Renal pelvis (tissue), 1 donor: ENCODE measurements at regions not wholly inside any gene's neighbourhood (a gene's known extent, or its start where the extent isn't known, plus 50 kb on each side); places are given as distances from the start of the nearest gene placed in this dataset.

ENCODE experiments used
- DNase-seq: peaks from one replicate; pipeline ENCODE4 v3.0.0-alpha.2; 2013

DNA sequence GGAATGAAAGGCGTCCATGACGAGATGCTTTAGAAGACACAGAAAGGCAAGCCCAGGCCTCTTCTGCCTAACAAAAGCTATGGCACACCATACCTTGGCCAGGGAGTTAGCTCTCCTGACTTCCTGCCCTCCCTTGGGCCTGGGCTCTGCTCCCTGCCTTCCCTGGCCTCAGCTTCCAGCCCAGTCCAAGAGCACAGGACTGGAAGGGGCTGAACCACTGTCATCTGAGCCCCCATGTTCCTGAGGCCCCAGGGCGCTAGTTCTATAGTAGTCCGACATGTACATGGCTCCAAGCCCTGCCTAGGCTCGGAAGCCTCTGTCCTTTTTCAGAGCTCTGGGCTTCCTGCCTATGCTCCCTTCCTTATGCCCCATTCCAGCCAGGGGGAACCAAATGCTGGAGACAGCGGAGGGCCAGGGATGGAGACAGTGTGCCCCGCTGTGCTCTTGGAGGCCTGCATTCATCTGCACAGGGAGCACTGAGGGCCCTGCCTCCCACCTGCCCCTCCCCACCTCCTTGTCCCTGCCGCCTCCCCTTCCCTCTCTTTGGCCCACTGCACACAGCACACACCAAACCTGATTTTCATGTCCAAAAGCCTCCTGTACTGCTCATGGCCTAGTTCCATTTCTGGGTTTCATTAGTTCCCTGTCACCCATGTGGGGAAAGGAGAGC is 240.1 kb downstream of the RHOU start:
- no peak for DNase-seq

DNA sequence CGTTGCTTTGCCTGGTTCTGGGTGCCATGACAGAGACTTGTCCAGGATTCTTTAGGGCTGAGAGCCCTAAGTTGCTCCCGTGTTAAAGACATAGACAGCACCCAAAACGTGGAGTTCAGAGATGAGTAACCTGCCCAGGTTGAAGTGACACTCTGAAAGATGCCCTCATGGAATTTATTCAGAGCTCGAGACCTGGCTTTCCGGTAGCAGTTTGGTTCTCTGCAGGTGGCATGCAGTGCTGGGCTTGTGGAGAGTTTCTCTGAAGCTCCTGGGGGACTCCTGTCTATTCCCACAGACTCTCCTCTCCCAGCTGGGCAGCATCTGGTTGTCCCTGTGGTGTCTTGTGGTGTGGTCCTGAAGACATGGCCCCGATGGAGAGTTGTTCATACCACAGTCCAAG is 241.0 kb downstream of the RHOU start:
- no peak for DNase-seq

- DNase-seq: no peak
Observed at GRCh38 chr1:228977307-228977706, 242.0 kb downstream of the RHOU start.

GRCh38 chr1:228977741-228978140 is 242.5 kb downstream of the RHOU start:
- DNase-seq: no peak

DNA sequence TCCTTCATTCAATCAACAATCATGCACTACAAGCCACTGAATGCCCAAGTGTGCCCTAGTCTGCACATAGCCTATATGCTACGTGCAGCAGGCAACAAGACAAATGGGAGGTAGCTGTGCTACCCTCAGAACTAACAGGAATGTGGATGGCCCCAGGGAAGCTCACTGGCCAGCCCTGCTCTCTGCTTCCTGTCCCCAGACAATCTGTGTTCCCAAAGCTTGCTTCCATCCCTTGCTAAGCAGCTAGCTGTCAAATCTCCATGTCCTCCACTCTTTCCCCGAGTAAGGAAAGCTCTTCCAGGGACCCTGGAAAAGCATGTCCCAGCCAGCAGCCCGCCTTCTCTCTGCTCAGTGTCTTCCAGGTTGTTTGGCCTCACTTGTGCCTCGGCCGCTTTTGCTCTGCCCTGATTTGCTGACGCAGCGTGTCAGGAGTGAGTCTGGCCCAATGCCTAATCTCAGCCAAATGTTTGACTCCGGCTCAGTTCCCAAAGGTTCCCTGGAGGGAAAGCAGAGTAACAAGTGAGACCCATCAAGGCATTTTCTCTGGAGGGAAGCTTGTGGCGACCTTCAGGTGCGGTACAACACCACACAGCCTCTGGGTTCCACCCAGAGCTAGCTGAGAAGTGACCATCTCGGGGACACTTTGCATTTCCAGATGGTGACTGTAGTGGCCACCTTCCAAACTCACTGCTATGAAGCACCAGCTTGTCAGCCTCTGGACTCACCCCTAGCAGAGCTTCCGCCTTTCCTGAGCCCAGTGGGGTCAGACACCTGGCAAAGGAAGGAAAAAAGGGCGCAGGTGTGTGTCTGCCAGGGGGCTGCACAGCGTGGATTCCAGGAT is 243.4 kb downstream of the RHOU start:
- DNase-seq: no peak

- no peak for DNase-seq
Observed at GRCh38 chr1:228979325-228979699, 244.0 kb downstream of the RHOU start.

- no peak for DNase-seq
Observed at GRCh38 chr1:228979774-228980173, 244.5 kb downstream of the RHOU start.

- no peak for DNase-seq
Observed at GRCh38 chr1:228980232-228980937, 245.1 kb downstream of the RHOU start.

DNA sequence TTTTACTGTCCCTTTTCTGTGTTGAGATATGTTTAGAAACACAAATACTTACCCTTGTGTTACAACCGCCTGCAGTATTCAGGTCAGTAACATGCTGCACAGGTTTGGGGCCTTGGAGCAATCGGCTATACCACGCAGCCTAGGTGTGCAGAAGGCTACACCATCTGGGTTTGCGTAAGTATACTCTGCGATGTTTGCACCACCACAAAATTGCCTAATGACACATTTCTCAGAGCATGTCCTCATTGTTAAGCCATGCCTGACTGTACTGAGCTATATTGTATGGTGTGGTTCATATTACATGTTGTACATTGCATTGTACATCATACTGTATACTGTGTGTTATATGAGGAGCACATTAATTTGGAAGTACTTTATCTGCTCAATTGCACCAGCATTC is 247.4 kb downstream of the RHOU start:
- DNase-seq: no peak

DNA sequence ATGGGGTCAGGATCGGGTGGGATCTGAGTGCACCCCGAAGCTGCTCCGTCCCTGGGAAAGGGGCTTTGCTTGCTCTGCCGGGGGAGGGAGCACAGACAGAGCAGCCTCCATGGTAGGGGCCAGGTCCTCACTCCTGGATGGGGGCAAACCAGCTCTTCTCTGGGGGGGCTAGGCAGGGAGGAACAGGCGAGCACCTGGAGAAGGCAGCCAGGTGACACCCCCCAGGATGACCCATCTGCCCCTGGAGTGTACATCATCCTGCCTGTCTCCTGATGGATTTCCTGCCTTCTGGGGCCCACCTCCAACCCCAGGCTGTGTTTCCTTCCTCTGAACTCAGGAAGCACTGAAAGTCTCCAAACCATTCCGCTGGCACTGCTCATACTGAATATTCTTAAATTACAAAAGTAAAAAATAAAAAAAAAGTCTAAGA is 248.0 kb downstream of the RHOU start:
- no peak for DNase-seq

DNA sequence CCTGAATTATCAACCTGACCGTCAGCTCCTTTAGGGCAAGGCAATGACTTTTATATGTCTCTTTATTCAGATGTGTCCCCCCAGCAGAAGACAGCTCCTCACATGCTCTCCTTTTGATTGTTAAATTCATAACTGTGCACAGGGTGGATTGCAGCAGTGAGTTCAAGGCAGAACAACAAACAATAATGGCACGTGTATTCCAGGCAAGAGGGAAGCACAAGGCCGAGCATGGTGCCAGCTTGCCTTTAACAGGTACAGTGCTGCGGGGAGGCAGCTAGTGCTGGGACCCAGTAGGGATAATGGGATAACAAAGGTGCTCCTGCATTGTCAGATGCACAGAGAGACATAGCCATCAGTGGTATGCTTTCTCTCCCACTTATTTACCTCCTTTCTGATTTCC is 248.4 kb downstream of the RHOU start:
- no peak for DNase-seq

- DNase-seq: no peak
Observed at GRCh38 chr1:228984107-228984506, 248.8 kb downstream of the RHOU start.

- DNase-seq: no peak
Observed at GRCh38 chr1:228984646-228985631, 249.7 kb downstream of the RHOU start.

DNA sequence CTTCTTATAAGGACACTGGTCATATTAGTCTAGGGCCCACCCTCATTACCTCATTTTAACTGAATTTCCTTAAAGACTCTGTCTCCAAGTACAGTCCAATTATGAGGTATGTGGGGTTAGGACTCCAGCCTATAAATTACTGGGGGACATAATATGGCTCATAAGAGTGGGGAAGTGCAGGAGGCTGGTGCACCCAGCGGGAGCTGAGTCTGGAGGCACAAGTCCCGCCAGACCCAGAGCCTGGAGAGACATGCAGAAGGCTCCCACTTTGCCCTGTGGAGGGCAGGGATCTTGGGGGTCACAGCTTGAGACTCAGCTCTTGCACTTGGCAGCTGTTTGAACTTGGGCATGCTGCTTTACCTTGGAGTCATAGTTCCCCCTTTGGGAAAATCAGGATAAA is 250.4 kb downstream of the RHOU start:
- DNase-seq: no peak

DNA sequence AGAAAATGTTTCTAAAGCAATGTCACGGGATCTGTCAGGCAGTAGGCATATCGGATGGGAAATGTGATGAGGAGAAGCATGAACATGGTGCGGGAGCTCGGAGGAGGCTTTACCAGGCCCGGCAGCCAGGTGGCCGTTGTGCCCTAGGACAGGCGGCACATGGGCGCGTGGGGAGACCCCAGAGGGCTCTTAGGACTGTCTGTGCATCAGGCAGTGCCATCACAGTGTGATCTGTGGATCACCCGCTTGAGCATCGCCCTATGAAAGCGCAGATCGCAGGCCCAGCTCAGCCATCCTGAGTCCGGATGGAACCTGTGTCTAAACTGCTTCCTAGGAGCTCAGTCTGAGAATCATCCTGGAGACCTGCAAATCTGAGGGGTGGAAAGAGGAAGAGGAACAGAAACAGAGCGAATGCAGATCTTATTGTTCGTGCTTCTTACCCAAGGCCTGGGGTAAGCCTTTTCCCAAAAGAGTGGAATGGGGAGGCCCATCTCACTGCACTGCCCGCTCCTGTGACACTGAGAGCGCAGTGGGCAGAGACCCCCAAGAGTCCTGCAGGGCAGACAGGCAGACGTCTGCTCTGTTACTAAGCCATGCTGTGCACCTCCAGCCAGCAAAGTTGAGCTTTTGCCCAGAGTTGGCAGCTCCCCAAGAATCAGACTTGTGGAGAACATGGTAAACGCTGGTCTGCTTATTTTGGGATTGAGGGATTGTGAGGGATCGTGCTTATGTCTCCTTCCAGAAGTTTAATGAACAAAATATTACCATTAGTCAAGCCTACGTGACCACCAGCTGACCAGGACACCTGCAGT is 251.0 kb downstream of the RHOU start:
- no peak for DNase-seq

DNA sequence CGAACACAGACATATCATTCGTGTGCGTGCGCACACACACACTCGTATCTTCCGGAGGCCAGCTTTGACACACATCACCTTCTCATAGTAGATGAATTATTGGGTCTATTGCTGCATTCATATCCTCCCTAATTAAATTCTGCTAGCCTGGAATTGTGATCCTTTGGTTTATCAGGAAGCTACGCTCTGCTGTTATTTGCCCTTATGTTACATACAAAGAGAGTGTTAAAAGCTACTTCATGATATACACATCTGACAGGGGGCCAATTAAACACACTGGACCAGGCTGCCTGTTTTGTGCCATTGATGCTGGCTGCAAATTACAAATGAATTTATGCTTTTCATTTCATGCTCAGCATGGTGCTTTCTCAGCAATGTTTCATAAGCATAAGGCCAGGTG is 252.0 kb downstream of the RHOU start:
- DNase-seq: no peak

- DNase-seq: no peak
Observed at GRCh38 chr1:228987736-228988506, 252.6 kb downstream of the RHOU start.

DNA sequence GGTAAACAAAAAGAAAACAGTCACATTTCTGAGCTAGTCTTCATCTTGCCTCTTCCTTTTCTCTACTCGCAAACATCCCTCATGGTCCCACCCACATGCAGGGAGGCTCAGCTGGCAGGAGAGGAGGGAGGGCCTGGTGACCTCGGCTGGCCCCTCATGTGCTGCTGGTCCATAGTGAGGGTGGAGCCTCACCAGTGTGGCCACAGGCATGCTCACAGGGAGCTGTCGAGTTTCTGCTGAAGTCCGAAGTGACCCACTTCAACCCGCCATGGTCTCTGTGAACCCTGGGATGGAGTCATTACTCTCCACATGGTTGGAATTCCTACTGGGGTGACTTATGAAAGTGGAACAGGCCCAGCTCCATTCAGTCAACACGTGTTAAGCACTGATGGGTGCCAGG is 253.4 kb downstream of the RHOU start:
- DNase-seq: no peak

- DNase-seq: no peak
Observed at GRCh38 chr1:228989176-228989575, 253.9 kb downstream of the RHOU start.

DNA sequence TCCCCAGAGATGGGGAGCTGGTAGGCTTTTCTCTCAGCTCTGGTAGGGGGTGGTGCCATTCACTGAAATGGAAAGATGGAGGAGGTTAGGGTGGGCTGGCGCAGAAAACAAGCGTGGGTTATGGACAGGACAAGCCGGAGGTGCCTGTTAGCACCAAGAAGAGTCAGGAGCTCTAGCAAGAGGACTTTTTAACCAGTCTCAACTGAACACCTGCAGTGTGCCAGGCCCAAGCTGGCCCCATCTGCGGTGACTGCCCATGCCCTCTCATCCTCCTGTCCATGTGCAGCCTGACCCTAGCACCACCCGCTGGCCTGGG is 254.4 kb downstream of the RHOU start:
- no peak for DNase-seq
